H9 (cell line): ENCODE measurements at regions not wholly inside any gene's neighbourhood (a gene's known extent, or its start where the extent isn't known, plus 50 kb on each side); places are given as distances from the start of the nearest gene placed in this dataset.

ENCODE experiments used
- DNase-seq: peaks from one replicate; pipeline ENCODE4 v3.0.0-alpha.2; 2017
- H2AFZ ChIP-seq: one replicate; pipeline ENCODE4 v1.6.1; 2013; ENCODE audit warnings: mild to moderate bottlenecking, low read length, control low read depth, moderate library complexity
- H2AK5ac ChIP-seq: 2 replicates; pipeline ENCODE4 v1.6.1; 2013; ENCODE audit warnings: low read length, control low read depth, mixed read lengths; ENCODE audit not compliant: insufficient read length
- H2BK120ac ChIP-seq: one replicate; pipeline ENCODE4 v1.6.1; 2013; ENCODE audit warnings: low read depth, mild to moderate bottlenecking, low read length, control low read depth, inconsistent platforms; ENCODE audit not compliant: poor library complexity, severe bottlenecking
- H2BK12ac ChIP-seq: 2 replicates; pipeline ENCODE4 v1.6.1; 2013; ENCODE audit warnings: low read length, control low read depth, mixed read lengths, low read depth; ENCODE audit not compliant: insufficient read length
- H2BK15ac ChIP-seq: 2 replicates; pipeline ENCODE4 v1.6.1; 2013; ENCODE audit warnings: low read depth, low read length, control low read depth
- H2BK20ac ChIP-seq: one replicate; pipeline ENCODE4 v1.6.1; 2013; ENCODE audit warnings: low read depth, mild to moderate bottlenecking, low read length, control low read depth, inconsistent platforms; ENCODE audit not compliant: poor library complexity, severe bottlenecking
- H2BK5ac ChIP-seq: 2 replicates; pipeline ENCODE4 v1.6.1; 2013; ENCODE audit warnings: low read length, control low read depth, mixed read lengths; ENCODE audit not compliant: insufficient read length
- H3K14ac ChIP-seq: 2 replicates; pipeline ENCODE4 v1.6.1; 2013; ENCODE audit warnings: low read length, control low read depth; ENCODE audit not compliant: insufficient read depth
- H3K18ac ChIP-seq: 2 replicates; pipeline ENCODE4 v1.6.1; 2013; ENCODE audit warnings: low read depth, mild to moderate bottlenecking, mixed read lengths, low read length, control low read depth; ENCODE audit not compliant: insufficient read length
- H3K23ac ChIP-seq: 2 replicates; pipeline ENCODE4 v1.6.1; 2013; ENCODE audit warnings: low read length, control low read depth, mixed read lengths, low read depth; ENCODE audit not compliant: insufficient read length
- H3K23me2 ChIP-seq: 2 replicates; pipeline ENCODE4 v1.6.1; 2013; ENCODE audit warnings: low read depth, mild to moderate bottlenecking, mixed read lengths, low read length, control low read depth; ENCODE audit not compliant: insufficient read length, poor library complexity, severe bottlenecking
- H3K27ac ChIP-seq: 2 replicates; pipeline ENCODE4 v1.5.1; 2013; ENCODE audit warnings: low read length, control low read depth, mixed read lengths, low read depth; ENCODE audit not compliant: insufficient read length
- H3K27me3 ChIP-seq: 2 replicates; pipeline ENCODE4 v1.6.1; 2013; ENCODE audit warnings: low read length, control low read depth, inconsistent platforms; ENCODE audit not compliant: insufficient read depth
- H3K4ac ChIP-seq: 2 replicates; pipeline ENCODE4 v1.6.1; 2013; ENCODE audit warnings: low read depth, mild to moderate bottlenecking, control low read depth, inconsistent platforms, low read length, moderate library complexity
- H3K4me1 ChIP-seq: 2 replicates; pipeline ENCODE4 v1.6.1; 2013; ENCODE audit warnings: low read length, control low read depth, inconsistent platforms; ENCODE audit not compliant: insufficient read depth
- H3K4me2 ChIP-seq: 2 replicates; pipeline ENCODE4 v1.6.1; 2013; ENCODE audit warnings: low read length, control low read depth, mixed read lengths; ENCODE audit not compliant: insufficient read length, insufficient read depth
- H3K56ac ChIP-seq: 2 replicates; pipeline ENCODE4 v1.6.1; 2013; ENCODE audit warnings: low read depth, mild to moderate bottlenecking, mixed read lengths, low read length, control low read depth; ENCODE audit not compliant: insufficient read length
- H3K79me1 ChIP-seq: 2 replicates; pipeline ENCODE4 v1.6.1; 2013; ENCODE audit warnings: low read depth, mild to moderate bottlenecking, moderate library complexity, low read length, control low read depth, inconsistent platforms; ENCODE audit not compliant: insufficient read depth, poor library complexity, severe bottlenecking
- H3K79me2 ChIP-seq: 2 replicates; pipeline ENCODE4 v1.6.1; 2013; ENCODE audit warnings: low read length, control low read depth, inconsistent platforms; ENCODE audit not compliant: insufficient read depth
- H3K9ac ChIP-seq: 2 replicates; pipeline ENCODE4 v1.6.1; 2013; ENCODE audit warnings: low read length, control low read depth, mixed read lengths; ENCODE audit not compliant: insufficient read length; ENCODE audit errors: extremely low read depth
- H3K9me3 ChIP-seq: one replicate; pipeline ENCODE4 v1.6.1; 2013; ENCODE audit warnings: low read depth, low read length, inconsistent platforms; ENCODE audit not compliant: control insufficient read depth
- H3T11ph ChIP-seq: one replicate; pipeline ENCODE4 v1.6.1; 2013; ENCODE audit warnings: mild to moderate bottlenecking, low read length, control low read depth, inconsistent platforms
- H4K20me1 ChIP-seq: one replicate; pipeline ENCODE4 v1.6.1; 2013; ENCODE audit not compliant: control insufficient read depth, insufficient read length, insufficient read depth
- H4K5ac ChIP-seq: 2 replicates; pipeline ENCODE4 v1.6.1; 2013; ENCODE audit warnings: low read depth, mild to moderate bottlenecking, mixed read lengths, low read length, control low read depth; ENCODE audit not compliant: insufficient read length
- H4K8ac ChIP-seq: replicated peaks from 2 replicates; pipeline ENCODE4 v1.6.1; 2013; ENCODE audit warnings: low read length, control low read depth, mixed read lengths, low read depth; ENCODE audit not compliant: insufficient read length
- H4K91ac ChIP-seq: 2 replicates; pipeline ENCODE4 v1.6.1; 2013; ENCODE audit warnings: low read depth, mild to moderate bottlenecking, moderate library complexity, mixed read lengths, low read length, control low read depth; ENCODE audit not compliant: insufficient read length
- H3K27ac Mint-ChIP-seq, 3 experiments: 2 replicates in 2 of 3; 3 replicates in 1 of 3; pipeline ENCODE4 v1.8.0; 2020 to 2021; ENCODE audit warnings: mixed read lengths in 3 of 3, mild to moderate bottlenecking in 1 of 3, moderate library complexity in 1 of 3
- H3K27me3 Mint-ChIP-seq: 2 replicates; pipeline ENCODE4 v1.8.0; 2021; ENCODE audit warnings: low read depth, mild to moderate bottlenecking, moderate library complexity, mixed read lengths
- H3K36me3 Mint-ChIP-seq, 3 experiments: 2 replicates in 2 of 3; 3 replicates in 1 of 3; pipeline ENCODE4 v1.8.0; 2020 to 2021; ENCODE audit warnings: low read depth in 3 of 3, mixed read lengths in 3 of 3; ENCODE audit not compliant: insufficient read depth in 1 of 3
- H3K4me1 Mint-ChIP-seq, 2 experiments: 2 replicates each; pipeline ENCODE4 v1.8.0; 2020; ENCODE audit warnings: mixed read lengths in 2 of 2
- H3K4me3 Mint-ChIP-seq, 2 experiments: 2 replicates in 1 of 2; 3 replicates in 1 of 2; pipeline ENCODE4 v1.8.0; 2020 to 2021; ENCODE audit warnings: mild to moderate bottlenecking in 2 of 2, mixed read lengths in 2 of 2, moderate library complexity in 1 of 2
- H3K9me3 Mint-ChIP-seq, 2 experiments: 2 replicates in 1 of 2; 3 replicates in 1 of 2; pipeline ENCODE4 v1.8.0; 2020; ENCODE audit warnings: mild to moderate bottlenecking in 2 of 2, mixed read lengths in 2 of 2, moderate library complexity in 1 of 2
- CTCF ChIP-seq: fragments of 200-600 bp; sonication (generic); conservative IDR thresholded peaks from 3 replicates; pipeline ENCODE4 v1.8.0; 2021; ENCODE audit warnings: antibody characterized with exemption, mild to moderate bottlenecking
- WGBS: extraction: QIAGEN DNeasy Blood & Tissue Kit; methylation state at CpG from one replicate; pipeline ENCODE4 v1.1.7; 2013; ENCODE audit warnings: missing lambda C conversion rate, low lambda C conversion rate, mixed read lengths; ENCODE audit not compliant: insufficient read length; ENCODE audit errors: extremely low coverage; 5-methylcytosine and 5-hydroxymethylcytosine counted together

GRCh38 chr4:181755846-181756245, 487.4 kb upstream of the TENM3 start:
- no peak overlapping the region for H4K8ac ChIP-seq
- peaks cover 16 to 25% of the 10 kb centered on the region in 2 experiments for H3K4me1 Mint-ChIP-seq
- H2BK20ac ChIP-seq, result no peak overlapping the region
- H2BK12ac ChIP-seq, result no peak overlapping the region
- H3K9ac ChIP-seq, result no peak overlapping the region
- no peak overlapping the region for H3K4ac ChIP-seq
- no peak overlapping the region for H2AK5ac ChIP-seq
- no peaks in the 10 kb centered on the region for H3K36me3 Mint-ChIP-seq
- H2BK15ac ChIP-seq, result no peak overlapping the region
- no peak overlapping the region for H3K23ac ChIP-seq
- no peak overlapping the region for H3K14ac ChIP-seq
- no peak overlapping the region for H3K4me3 Mint-ChIP-seq
- H4K20me1 ChIP-seq, result no peaks in the 10 kb centered on the region
- no peaks in the 10 kb centered on the region for H3K9me3 Mint-ChIP-seq
- H3K27me3 Mint-ChIP-seq, result no peaks in the 10 kb centered on the region
- H2AFZ ChIP-seq, result no peak overlapping the region
- H3K27ac Mint-ChIP-seq, result no peak overlapping the region; a peak in 1 of 7 replicates
- H2BK5ac ChIP-seq, result no peak overlapping the region
- H3K9me3 ChIP-seq, result no peaks in the 10 kb centered on the region
- no peaks in the 10 kb centered on the region for H3K23me2 ChIP-seq
- no peak overlapping the region for H3T11ph ChIP-seq
- H4K5ac ChIP-seq, result no peak overlapping the region
- H4K91ac ChIP-seq, result no peak overlapping the region
- H3K4me1 ChIP-seq, result peaks cover 7% of the 10 kb centered on the region
- no peak for DNase-seq
- H3K56ac ChIP-seq, result no peak overlapping the region
- H3K79me1 ChIP-seq, result no peaks in the 10 kb centered on the region
- no CpG with 5 or more reads among the region's 5 CpGs for WGBS
- H3K79me2 ChIP-seq, result no peaks in the 10 kb centered on the region
- H3K27me3 ChIP-seq, result no peaks in the 10 kb centered on the region
- H3K27ac ChIP-seq, result no peak overlapping the region
- no peak for TF ChIP-seq CTCF
- H2BK120ac ChIP-seq, result no peak overlapping the region
- no peak overlapping the region for H3K18ac ChIP-seq
- H3K4me2 ChIP-seq, result no peak overlapping the region
